H9 (cell line): ENCODE measurements at regions not wholly inside any gene's neighbourhood (a gene's known extent, or its start where the extent isn't known, plus 50 kb on each side); places are given as distances from the start of the nearest gene placed in this dataset.

Experiments used
- DNase-seq: peaks from one replicate; pipeline ENCODE4 v3.0.0-alpha.2; 2017
- H2AFZ ChIP-seq: one replicate; pipeline ENCODE4 v1.6.1; 2013; ENCODE audit warnings: mild to moderate bottlenecking, low read length, control low read depth, moderate library complexity
- H2AK5ac ChIP-seq: 2 replicates; pipeline ENCODE4 v1.6.1; 2013; ENCODE audit warnings: low read length, control low read depth, mixed read lengths; ENCODE audit not compliant: insufficient read length
- H2BK120ac ChIP-seq: one replicate; pipeline ENCODE4 v1.6.1; 2013; ENCODE audit warnings: low read depth, mild to moderate bottlenecking, low read length, control low read depth, inconsistent platforms; ENCODE audit not compliant: poor library complexity, severe bottlenecking
- H2BK12ac ChIP-seq: 2 replicates; pipeline ENCODE4 v1.6.1; 2013; ENCODE audit warnings: low read length, control low read depth, mixed read lengths, low read depth; ENCODE audit not compliant: insufficient read length
- H2BK15ac ChIP-seq: 2 replicates; pipeline ENCODE4 v1.6.1; 2013; ENCODE audit warnings: low read depth, low read length, control low read depth
- H2BK20ac ChIP-seq: one replicate; pipeline ENCODE4 v1.6.1; 2013; ENCODE audit warnings: low read depth, mild to moderate bottlenecking, low read length, control low read depth, inconsistent platforms; ENCODE audit not compliant: poor library complexity, severe bottlenecking
- H2BK5ac ChIP-seq: 2 replicates; pipeline ENCODE4 v1.6.1; 2013; ENCODE audit warnings: low read length, control low read depth, mixed read lengths; ENCODE audit not compliant: insufficient read length
- H3K14ac ChIP-seq: 2 replicates; pipeline ENCODE4 v1.6.1; 2013; ENCODE audit warnings: low read length, control low read depth; ENCODE audit not compliant: insufficient read depth
- H3K18ac ChIP-seq: 2 replicates; pipeline ENCODE4 v1.6.1; 2013; ENCODE audit warnings: low read depth, mild to moderate bottlenecking, mixed read lengths, low read length, control low read depth; ENCODE audit not compliant: insufficient read length
- H3K23ac ChIP-seq: 2 replicates; pipeline ENCODE4 v1.6.1; 2013; ENCODE audit warnings: low read length, control low read depth, mixed read lengths, low read depth; ENCODE audit not compliant: insufficient read length
- H3K23me2 ChIP-seq: 2 replicates; pipeline ENCODE4 v1.6.1; 2013; ENCODE audit warnings: low read depth, mild to moderate bottlenecking, mixed read lengths, low read length, control low read depth; ENCODE audit not compliant: insufficient read length, poor library complexity, severe bottlenecking
- H3K27ac ChIP-seq: 2 replicates; pipeline ENCODE4 v1.5.1; 2013; ENCODE audit warnings: low read length, control low read depth, mixed read lengths, low read depth; ENCODE audit not compliant: insufficient read length
- H3K27me3 ChIP-seq: 2 replicates; pipeline ENCODE4 v1.6.1; 2013; ENCODE audit warnings: low read length, control low read depth, inconsistent platforms; ENCODE audit not compliant: insufficient read depth
- H3K4ac ChIP-seq: 2 replicates; pipeline ENCODE4 v1.6.1; 2013; ENCODE audit warnings: low read depth, mild to moderate bottlenecking, control low read depth, inconsistent platforms, low read length, moderate library complexity
- H3K4me1 ChIP-seq: 2 replicates; pipeline ENCODE4 v1.6.1; 2013; ENCODE audit warnings: low read length, control low read depth, inconsistent platforms; ENCODE audit not compliant: insufficient read depth
- H3K4me2 ChIP-seq: 2 replicates; pipeline ENCODE4 v1.6.1; 2013; ENCODE audit warnings: low read length, control low read depth, mixed read lengths; ENCODE audit not compliant: insufficient read length, insufficient read depth
- H3K56ac ChIP-seq: 2 replicates; pipeline ENCODE4 v1.6.1; 2013; ENCODE audit warnings: low read depth, mild to moderate bottlenecking, mixed read lengths, low read length, control low read depth; ENCODE audit not compliant: insufficient read length
- H3K79me1 ChIP-seq: 2 replicates; pipeline ENCODE4 v1.6.1; 2013; ENCODE audit warnings: low read depth, mild to moderate bottlenecking, moderate library complexity, low read length, control low read depth, inconsistent platforms; ENCODE audit not compliant: insufficient read depth, poor library complexity, severe bottlenecking
- H3K79me2 ChIP-seq: 2 replicates; pipeline ENCODE4 v1.6.1; 2013; ENCODE audit warnings: low read length, control low read depth, inconsistent platforms; ENCODE audit not compliant: insufficient read depth
- H3K9ac ChIP-seq: 2 replicates; pipeline ENCODE4 v1.6.1; 2013; ENCODE audit warnings: low read length, control low read depth, mixed read lengths; ENCODE audit not compliant: insufficient read length; ENCODE audit errors: extremely low read depth
- H3K9me3 ChIP-seq: one replicate; pipeline ENCODE4 v1.6.1; 2013; ENCODE audit warnings: low read depth, low read length, inconsistent platforms; ENCODE audit not compliant: control insufficient read depth
- H3T11ph ChIP-seq: one replicate; pipeline ENCODE4 v1.6.1; 2013; ENCODE audit warnings: mild to moderate bottlenecking, low read length, control low read depth, inconsistent platforms
- H4K20me1 ChIP-seq: one replicate; pipeline ENCODE4 v1.6.1; 2013; ENCODE audit not compliant: control insufficient read depth, insufficient read length, insufficient read depth
- H4K5ac ChIP-seq: 2 replicates; pipeline ENCODE4 v1.6.1; 2013; ENCODE audit warnings: low read depth, mild to moderate bottlenecking, mixed read lengths, low read length, control low read depth; ENCODE audit not compliant: insufficient read length
- H4K8ac ChIP-seq: replicated peaks from 2 replicates; pipeline ENCODE4 v1.6.1; 2013; ENCODE audit warnings: low read length, control low read depth, mixed read lengths, low read depth; ENCODE audit not compliant: insufficient read length
- H4K91ac ChIP-seq: 2 replicates; pipeline ENCODE4 v1.6.1; 2013; ENCODE audit warnings: low read depth, mild to moderate bottlenecking, moderate library complexity, mixed read lengths, low read length, control low read depth; ENCODE audit not compliant: insufficient read length
- H3K27ac Mint-ChIP-seq, 3 experiments: 2 replicates in 2 of 3; 3 replicates in 1 of 3; pipeline ENCODE4 v1.8.0; 2020 to 2021; ENCODE audit warnings: mixed read lengths in 3 of 3, mild to moderate bottlenecking in 1 of 3, moderate library complexity in 1 of 3
- H3K27me3 Mint-ChIP-seq: 2 replicates; pipeline ENCODE4 v1.8.0; 2021; ENCODE audit warnings: low read depth, mild to moderate bottlenecking, moderate library complexity, mixed read lengths
- H3K36me3 Mint-ChIP-seq, 3 experiments: 2 replicates in 2 of 3; 3 replicates in 1 of 3; pipeline ENCODE4 v1.8.0; 2020 to 2021; ENCODE audit warnings: low read depth in 3 of 3, mixed read lengths in 3 of 3; ENCODE audit not compliant: insufficient read depth in 1 of 3
- H3K4me1 Mint-ChIP-seq, 2 experiments: 2 replicates each; pipeline ENCODE4 v1.8.0; 2020; ENCODE audit warnings: mixed read lengths in 2 of 2
- H3K4me3 Mint-ChIP-seq, 2 experiments: 2 replicates in 1 of 2; 3 replicates in 1 of 2; pipeline ENCODE4 v1.8.0; 2020 to 2021; ENCODE audit warnings: mild to moderate bottlenecking in 2 of 2, mixed read lengths in 2 of 2, moderate library complexity in 1 of 2
- H3K9me3 Mint-ChIP-seq, 2 experiments: 2 replicates in 1 of 2; 3 replicates in 1 of 2; pipeline ENCODE4 v1.8.0; 2020; ENCODE audit warnings: mild to moderate bottlenecking in 2 of 2, mixed read lengths in 2 of 2, moderate library complexity in 1 of 2
- WGBS: extraction: QIAGEN DNeasy Blood & Tissue Kit; methylation state at CpG from one replicate; pipeline ENCODE4 v1.1.7; 2013; ENCODE audit warnings: missing lambda C conversion rate, low lambda C conversion rate, mixed read lengths; ENCODE audit not compliant: insufficient read length; ENCODE audit errors: extremely low coverage; 5-methylcytosine and 5-hydroxymethylcytosine counted together
- TF ChIP-seq, protein P1 (sequence below): fragments of 200-600 bp; sonication (generic); conservative IDR thresholded peaks from 3 replicates; pipeline ENCODE4 v1.8.0; 2021; ENCODE audit warnings: antibody characterized with exemption, mild to moderate bottlenecking

DNA sequence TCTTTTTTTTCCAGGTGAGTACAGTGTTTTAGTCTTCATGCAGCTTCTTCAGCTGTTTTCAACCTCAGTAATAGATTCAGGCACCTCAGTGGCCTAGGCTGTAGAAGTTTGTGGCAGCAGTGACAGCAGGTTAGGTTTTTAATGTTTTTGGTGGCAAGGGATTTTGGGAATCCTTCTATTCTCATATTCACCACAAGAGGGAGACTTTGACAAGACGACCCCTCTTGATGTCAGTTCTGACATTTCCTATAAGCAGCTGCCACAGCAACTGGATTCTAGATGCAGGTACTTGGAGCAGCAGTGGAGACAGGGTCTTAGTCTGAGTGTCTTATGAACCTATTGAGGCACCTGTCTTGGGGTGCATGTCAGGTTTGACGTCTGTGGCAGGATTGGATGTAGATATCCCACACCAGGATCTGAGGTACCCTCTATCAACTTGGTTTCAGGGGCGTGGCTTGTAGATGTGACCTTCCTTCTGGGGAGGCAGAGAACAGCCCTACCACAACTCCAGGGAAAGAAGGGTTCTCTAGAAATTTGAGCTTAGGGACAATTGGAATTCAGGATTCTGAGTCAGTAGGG lies 1104.2 kb upstream of the TMPRSS15 start:
- no peaks in the 10 kb centered on the region for H3K79me2 ChIP-seq
- no peak overlapping the region for H2BK20ac ChIP-seq
- no peak overlapping the region for H3K56ac ChIP-seq
- no peak overlapping the region for H3K9ac ChIP-seq
- Mint-ChIP-seq H3K36me3 (peaks cover 0 to 51% (median 7%) of the 10 kb centered on the region in 3 experiments; a peak in 5 of 7 replicates), H3K27me3 (no peaks in the 10 kb centered on the region), H3K9me3 (peaks cover 29 to 30% of the 10 kb centered on the region in 2 experiments), H3K4me3 (no peak overlapping the region), H3K4me1 (peaks cover 2 to 18% of the 10 kb centered on the region in 2 experiments; a peak in 3 of 4 replicates), H3K27ac (no peak overlapping the region; a peak in 1 of 7 replicates)
- H4K5ac ChIP-seq: no peak overlapping the region
- H3K4me2 ChIP-seq: no peak overlapping the region
- no peaks in the 10 kb centered on the region for H3K23me2 ChIP-seq
- H4K8ac ChIP-seq: no peak overlapping the region
- H4K91ac ChIP-seq: no peak overlapping the region
- no peak overlapping the region for H2BK5ac ChIP-seq
- H2BK12ac ChIP-seq: no peak overlapping the region
- no peak for DNase-seq
- no CpG with 5 or more reads among the region's 3 CpGs for WGBS
- H2BK120ac ChIP-seq: no peak overlapping the region
- no peak overlapping the region for H3K4ac ChIP-seq
- no peak overlapping the region for H3K18ac ChIP-seq
- H4K20me1 ChIP-seq: no peaks in the 10 kb centered on the region
- H2BK15ac ChIP-seq: no peak overlapping the region
- H3K23ac ChIP-seq: no peak overlapping the region
- H3T11ph ChIP-seq: no peak overlapping the region
- H3K27ac ChIP-seq: no peak overlapping the region
- no peaks in the 10 kb centered on the region for H3K27me3 ChIP-seq
- H3K14ac ChIP-seq: no peak overlapping the region
- no peaks in the 10 kb centered on the region for H3K4me1 ChIP-seq
- H2AK5ac ChIP-seq: no peak overlapping the region
- no peaks in the 10 kb centered on the region for H3K79me1 ChIP-seq
- H3K9me3 ChIP-seq: no peaks in the 10 kb centered on the region
- TF ChIP-seq, protein P1, sequence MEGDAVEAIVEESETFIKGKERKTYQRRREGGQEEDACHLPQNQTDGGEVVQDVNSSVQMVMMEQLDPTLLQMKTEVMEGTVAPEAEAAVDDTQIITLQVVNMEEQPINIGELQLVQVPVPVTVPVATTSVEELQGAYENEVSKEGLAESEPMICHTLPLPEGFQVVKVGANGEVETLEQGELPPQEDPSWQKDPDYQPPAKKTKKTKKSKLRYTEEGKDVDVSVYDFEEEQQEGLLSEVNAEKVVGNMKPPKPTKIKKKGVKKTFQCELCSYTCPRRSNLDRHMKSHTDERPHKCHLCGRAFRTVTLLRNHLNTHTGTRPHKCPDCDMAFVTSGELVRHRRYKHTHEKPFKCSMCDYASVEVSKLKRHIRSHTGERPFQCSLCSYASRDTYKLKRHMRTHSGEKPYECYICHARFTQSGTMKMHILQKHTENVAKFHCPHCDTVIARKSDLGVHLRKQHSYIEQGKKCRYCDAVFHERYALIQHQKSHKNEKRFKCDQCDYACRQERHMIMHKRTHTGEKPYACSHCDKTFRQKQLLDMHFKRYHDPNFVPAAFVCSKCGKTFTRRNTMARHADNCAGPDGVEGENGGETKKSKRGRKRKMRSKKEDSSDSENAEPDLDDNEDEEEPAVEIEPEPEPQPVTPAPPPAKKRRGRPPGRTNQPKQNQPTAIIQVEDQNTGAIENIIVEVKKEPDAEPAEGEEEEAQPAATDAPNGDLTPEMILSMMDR: peak; percentile 75
- H2AFZ ChIP-seq: no peak overlapping the region
